GM12892 (cell line): ENCODE measurements at regions not wholly inside any gene's neighbourhood (a gene's known extent, or its start where the extent isn't known, plus 50 kb on each side); places are given as distances from the start of the nearest gene placed in this dataset.

Source experiments
- POLR2AphosphoS5 ChIP-seq: IDR thresholded peaks from 2 replicates; pipeline ENCODE4 v1.6.1; 2011; ENCODE audit warnings: low read depth, low read length, control low read depth
- TAF1 ChIP-seq: IDR thresholded peaks from 2 replicates; pipeline ENCODE4 v1.6.1; 2011; ENCODE audit warnings: low read depth, mild to moderate bottlenecking, control low read depth, low read length, borderline replicate concordance

- no peak for TF ChIP-seq TAF1
- no peak for TF ChIP-seq POLR2AphosphoS5
Measured at GRCh38 chr9:107896544-107896943, 407.0 kb upstream of the KLF4 start.
